Gastrocnemius medialis (tissue), 4 donors: ENCODE measurements at regions not wholly inside any gene's neighbourhood (a gene's known extent, or its start where the extent isn't known, plus 50 kb on each side); places are given as distances from the start of the nearest gene placed in this dataset.

Experiments used
- ATAC-seq, 2 donors: fragments of 150-250 bp; one replicate each; pipeline ENCODE4 v1.9.1; 2016
- DNase-seq, 2 donors: peaks; one replicate each; pipeline ENCODE4 v3.0.0-alpha.2; 2019
- H3K27ac ChIP-seq, 4 donors: fragments of 200-600 bp; sonication (generic); 1 replicate in 1 of 4; 2 replicates in 3 of 4; pipeline ENCODE4 v1.5.1; 2016 to 2018; ENCODE audit warnings: mild to moderate bottlenecking in 2 of 4, moderate library complexity in 1 of 4
- H3K27me3 ChIP-seq, 3 donors: fragments of 200-600 bp; sonication (generic) in 2 of 3; 1 replicate in 1 of 3; 2 replicates in 2 of 3; pipeline versions ENCODE4 v1.5.1 to v1.6.0; 2016 to 2019; ENCODE audit warnings: mild to moderate bottlenecking in 1 of 3, moderate library complexity in 1 of 3
- H3K36me3 ChIP-seq, 2 donors: fragments of 200-600 bp; sonication (generic) in 1 of 2; one replicate each; pipeline ENCODE4 v1.5.1; 2017 to 2018
- H3K4me1 ChIP-seq, 2 donors: fragments of 200-600 bp; sonication (generic) in 1 of 2; one replicate each; pipeline ENCODE4 v1.5.1; 2016 to 2017; ENCODE audit warnings: mild to moderate bottlenecking in 2 of 2
- H3K4me3 ChIP-seq, 4 donors: fragments of 200-600 bp; sonication (generic) in 3 of 4; 1 replicate in 1 of 4; 2 replicates in 3 of 4; pipeline ENCODE4 v1.5.1; 2016 to 2019; ENCODE audit warnings: mild to moderate bottlenecking in 2 of 4
- H3K9me3 ChIP-seq, 3 donors: fragments of 200-600 bp; sonication (generic) in 2 of 3; 1 replicate in 1 of 3; 2 replicates in 2 of 3; pipeline ENCODE4 v1.5.1; 2016 to 2019
- POLR2A ChIP-seq, 2 donors: fragments of 450-650 bp; IDR thresholded peaks; one replicate each; pipeline ENCODE4 v1.6.1; 2017; ENCODE audit warnings: antibody characterized with exemption in 2 of 2, mild to moderate bottlenecking in 2 of 2, moderate library complexity in 2 of 2
- in situ Hi-C, 4 donors: fragments of 200-750 bp; cut with MboI; loops; one replicate each; pipeline versions ENCODE4 v1.15.0 to v1.8.0; 2017; ENCODE audit warnings: low sequenced_read_pairs in 4 of 4
- intact Hi-C: fragments of 100-400 bp; cut with DNase I; formaldehyde crosslinking; loops from one replicate; pipeline ENCODE4 v1.15.1; 2023; ENCODE audit warnings: low total_unique reads
- TF ChIP-seq, protein P1 (sequence below), 5 experiments: fragments of 450-650 bp in 3 of 5; fragments of 200-600 bp in 2 of 5; sonication (generic) in 2 of 5; IDR thresholded peaks in 4 of 5; conservative IDR thresholded peaks in 1 of 5; 1 replicate in 4 of 5; 2 replicates in 1 of 5; pipeline ENCODE4 v1.5.1; 2016 to 2019; ENCODE audit warnings: antibody characterized with exemption in 5 of 5, mild to moderate bottlenecking in 3 of 5, moderate library complexity in 3 of 5

GRCh38 chr1:99500541-99500940 lies 145.4 kb upstream of the PALMD start:
- Histone ChIP-seq H3K36me3 (no peaks in the 10 kb centered on the region), H3K27ac (no peak overlapping the region), H3K27me3 (no peaks in the 10 kb centered on the region), H3K9me3 (no peaks in the 10 kb centered on the region), H3K4me3 (no peak overlapping the region), H3K4me1 (no peaks in the 10 kb centered on the region)
- TF ChIP-seq, protein P1, sequence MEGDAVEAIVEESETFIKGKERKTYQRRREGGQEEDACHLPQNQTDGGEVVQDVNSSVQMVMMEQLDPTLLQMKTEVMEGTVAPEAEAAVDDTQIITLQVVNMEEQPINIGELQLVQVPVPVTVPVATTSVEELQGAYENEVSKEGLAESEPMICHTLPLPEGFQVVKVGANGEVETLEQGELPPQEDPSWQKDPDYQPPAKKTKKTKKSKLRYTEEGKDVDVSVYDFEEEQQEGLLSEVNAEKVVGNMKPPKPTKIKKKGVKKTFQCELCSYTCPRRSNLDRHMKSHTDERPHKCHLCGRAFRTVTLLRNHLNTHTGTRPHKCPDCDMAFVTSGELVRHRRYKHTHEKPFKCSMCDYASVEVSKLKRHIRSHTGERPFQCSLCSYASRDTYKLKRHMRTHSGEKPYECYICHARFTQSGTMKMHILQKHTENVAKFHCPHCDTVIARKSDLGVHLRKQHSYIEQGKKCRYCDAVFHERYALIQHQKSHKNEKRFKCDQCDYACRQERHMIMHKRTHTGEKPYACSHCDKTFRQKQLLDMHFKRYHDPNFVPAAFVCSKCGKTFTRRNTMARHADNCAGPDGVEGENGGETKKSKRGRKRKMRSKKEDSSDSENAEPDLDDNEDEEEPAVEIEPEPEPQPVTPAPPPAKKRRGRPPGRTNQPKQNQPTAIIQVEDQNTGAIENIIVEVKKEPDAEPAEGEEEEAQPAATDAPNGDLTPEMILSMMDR (IDR thresholded peaks at IDR 0.05 in 4 of 5, conservative IDR thresholded peaks at IDR 0.05 in 1 of 5) = no peak
- TF ChIP-seq POLR2A (IDR thresholded peaks at IDR 0.05) = no peak
- in situ Hi-C loops = no loop called here
- DNase-seq (no peak), ATAC-seq (no peak)
- intact Hi-C loops = no loop called here

DNA sequence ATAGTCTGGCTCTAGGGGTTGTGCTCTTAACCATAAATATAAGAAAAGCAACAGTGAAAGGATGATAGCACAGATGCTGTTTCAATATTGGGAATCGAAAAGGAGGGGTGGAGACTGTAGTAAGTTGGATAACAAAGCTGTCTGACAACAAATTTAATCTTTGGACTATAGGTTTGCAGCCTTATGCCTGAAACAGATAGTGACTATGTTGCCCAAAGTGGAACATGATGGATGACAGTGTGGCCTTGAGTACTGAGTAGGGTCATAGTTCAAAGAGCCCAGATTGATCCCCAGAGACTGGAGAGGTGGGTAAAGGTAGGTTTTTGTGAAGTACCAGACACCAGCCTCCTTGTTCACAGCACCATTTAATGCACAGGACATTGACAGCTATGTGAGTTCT lies 144.0 kb upstream of the PALMD start:
- TF ChIP-seq POLR2A (IDR thresholded peaks at IDR 0.05) = no peak
- TF ChIP-seq, protein P1 (IDR thresholded peaks at IDR 0.05 in 4 of 5, conservative IDR thresholded peaks at IDR 0.05 in 1 of 5) = no peak
- Histone ChIP-seq H3K9me3 (no peaks in the 10 kb centered on the region), H3K4me3 (no peak overlapping the region), H3K27ac (no peak overlapping the region), H3K27me3 (no peaks in the 10 kb centered on the region), H3K36me3 (no peaks in the 10 kb centered on the region), H3K4me1 (no peaks in the 10 kb centered on the region)
- intact Hi-C loops (no loop called here), in situ Hi-C loops (no loop called here)
- ATAC-seq (no peak), DNase-seq (no peak)

DNA sequence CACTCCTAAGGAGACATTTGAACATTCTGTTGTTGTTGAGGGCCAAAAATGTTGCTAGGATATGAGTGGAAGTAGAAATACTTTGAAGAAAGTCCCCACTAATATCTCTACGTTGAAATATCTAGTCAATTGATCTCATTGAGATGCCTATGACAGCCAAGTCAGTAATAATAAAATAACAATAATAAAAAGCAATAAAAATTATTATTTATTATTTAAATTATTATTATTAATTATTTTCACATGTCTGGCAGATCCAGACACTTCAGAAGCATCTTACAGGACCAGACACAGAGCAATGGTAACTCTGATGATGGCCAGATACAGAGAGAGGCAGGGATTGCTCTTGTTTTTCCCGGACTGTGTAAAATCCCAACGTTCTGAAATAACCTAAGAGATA lies 143.5 kb upstream of the PALMD start:
- Histone ChIP-seq H3K4me1 (no peaks in the 10 kb centered on the region), H3K4me3 (no peak overlapping the region), H3K27me3 (no peaks in the 10 kb centered on the region), H3K9me3 (no peaks in the 10 kb centered on the region), H3K27ac (no peak overlapping the region), H3K36me3 (no peaks in the 10 kb centered on the region)
- ATAC-seq (no peak), DNase-seq (no peak)
- in situ Hi-C loops = no loop called here
- intact Hi-C loops = no loop called here
- TF ChIP-seq, protein P1 (IDR thresholded peaks at IDR 0.05 in 4 of 5, conservative IDR thresholded peaks at IDR 0.05 in 1 of 5) = no peak
- TF ChIP-seq POLR2A (IDR thresholded peaks at IDR 0.05) = no peak

DNA sequence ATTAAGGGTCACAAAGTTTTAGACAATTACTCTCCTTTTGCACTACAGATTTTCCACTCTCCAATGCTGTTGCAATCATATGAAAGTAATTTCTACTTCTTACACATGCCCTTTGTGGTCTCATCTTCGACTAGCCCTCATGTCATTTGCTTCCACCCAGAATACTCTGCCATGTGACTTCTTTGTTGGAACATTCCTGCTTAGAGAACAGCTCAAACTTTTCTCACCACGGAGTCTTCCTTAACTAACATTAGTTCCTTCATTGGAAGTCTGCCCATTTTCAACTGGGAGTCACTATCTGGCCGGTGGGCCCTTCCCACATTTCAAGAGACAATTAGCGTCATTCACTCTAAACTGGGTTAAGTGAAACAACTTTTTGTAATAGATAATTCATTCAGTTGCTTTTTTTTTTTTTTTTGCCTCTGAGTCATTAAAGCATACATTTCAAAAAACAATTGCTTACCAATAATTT lies 142.6 kb upstream of the PALMD start:
- DNase-seq (peak in 1 of 2 donors; percentile 13), ATAC-seq (peak in 1 of 2 donors; percentile 19)
- Histone ChIP-seq H3K9me3 (no peaks in the 10 kb centered on the region), H3K27me3 (no peaks in the 10 kb centered on the region), H3K36me3 (no peaks in the 10 kb centered on the region), H3K27ac (no peak overlapping the region), H3K4me3 (no peak overlapping the region), H3K4me1 (no peaks in the 10 kb centered on the region)
- in situ Hi-C loops = no loop called here
- intact Hi-C loops = no loop called here
- TF ChIP-seq, protein P1 (IDR thresholded peaks at IDR 0.05 in 4 of 5, conservative IDR thresholded peaks at IDR 0.05 in 1 of 5) = no peak
- TF ChIP-seq POLR2A (IDR thresholded peaks at IDR 0.05) = no peak

DNA sequence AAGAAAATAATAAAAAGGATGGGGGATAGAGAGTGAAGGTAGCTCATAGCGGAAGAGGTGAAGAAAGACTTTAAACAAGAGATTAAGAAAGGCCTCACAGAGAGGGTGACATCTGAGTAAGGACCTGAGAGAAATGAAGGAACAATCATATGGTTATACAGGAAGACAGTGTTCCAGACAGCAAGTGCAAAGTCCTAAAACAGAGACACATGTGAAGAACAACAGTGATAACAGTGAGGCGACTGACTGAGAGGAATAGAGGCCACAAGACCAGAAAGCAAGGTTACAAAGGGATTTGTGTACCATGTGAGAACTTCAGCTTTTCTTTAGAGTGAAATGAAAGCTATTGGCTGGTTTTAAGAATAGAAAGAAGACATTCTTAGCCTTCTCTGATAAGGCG lies 141.6 kb upstream of the PALMD start:
- TF ChIP-seq POLR2A (IDR thresholded peaks at IDR 0.05) = no peak
- TF ChIP-seq, protein P1 (IDR thresholded peaks at IDR 0.05 in 4 of 5, conservative IDR thresholded peaks at IDR 0.05 in 1 of 5) = no peak
- no peak for ATAC-seq
- in situ Hi-C loops = no loop called here

More for the DNA sequence above, 141.6 kb upstream of the PALMD start:
- Histone ChIP-seq H3K27ac (no peak overlapping the region), H3K36me3 (no peaks in the 10 kb centered on the region), H3K9me3 (no peaks in the 10 kb centered on the region), H3K4me1 (no peaks in the 10 kb centered on the region), H3K27me3 (no peaks in the 10 kb centered on the region), H3K4me3 (no peak overlapping the region)
- intact Hi-C loops = no loop called here
- DNase-seq = no peak
